Uterus (tissue), 2 donors: ENCODE measurements at regions not wholly inside any gene's neighbourhood (a gene's known extent, or its start where the extent isn't known, plus 50 kb on each side); places are given as distances from the start of the nearest gene placed in this dataset.

ENCODE experiments used
- POLR2A ChIP-seq, 2 donors: fragments of 450-650 bp; IDR thresholded peaks; one replicate each; pipeline ENCODE4 v1.6.1; 2016; ENCODE audit warnings: antibody characterized with exemption in 2 of 2, mild to moderate bottlenecking in 1 of 2, moderate library complexity in 1 of 2
- TF ChIP-seq, protein P1 (sequence below), 4 experiments: fragments of 200-600 bp in 2 of 4; fragments of 450-650 bp in 2 of 4; sonication (generic) in 2 of 4; IDR thresholded peaks; one replicate each; pipeline ENCODE4 v1.5.1; 2016 to 2019; ENCODE audit warnings: antibody characterized with exemption in 4 of 4, mild to moderate bottlenecking in 2 of 4, moderate library complexity in 1 of 4

DNA sequence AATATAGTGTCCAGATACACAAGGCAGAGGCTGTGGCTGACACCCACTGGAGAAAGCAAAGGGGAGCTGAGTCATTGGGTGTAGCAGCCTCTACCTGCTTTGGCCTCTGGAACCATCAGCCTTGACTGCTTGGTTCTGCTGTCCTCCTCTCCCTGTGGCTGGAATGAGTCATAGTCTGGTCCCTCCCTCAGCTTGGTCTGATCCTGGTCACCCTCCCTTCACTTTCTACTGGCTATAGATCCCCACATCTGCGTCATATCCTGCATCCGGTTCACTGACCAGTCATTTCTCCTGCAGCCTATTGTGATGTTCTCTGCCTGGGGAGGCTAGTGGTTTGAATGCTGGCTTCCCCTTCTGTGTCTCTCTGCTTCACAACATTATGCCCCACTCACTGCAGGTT lies 372.8 kb upstream of the DAB1 start:
- no peak for TF ChIP-seq POLR2A (IDR thresholded peaks at IDR 0.05)
- TF ChIP-seq, protein P1, sequence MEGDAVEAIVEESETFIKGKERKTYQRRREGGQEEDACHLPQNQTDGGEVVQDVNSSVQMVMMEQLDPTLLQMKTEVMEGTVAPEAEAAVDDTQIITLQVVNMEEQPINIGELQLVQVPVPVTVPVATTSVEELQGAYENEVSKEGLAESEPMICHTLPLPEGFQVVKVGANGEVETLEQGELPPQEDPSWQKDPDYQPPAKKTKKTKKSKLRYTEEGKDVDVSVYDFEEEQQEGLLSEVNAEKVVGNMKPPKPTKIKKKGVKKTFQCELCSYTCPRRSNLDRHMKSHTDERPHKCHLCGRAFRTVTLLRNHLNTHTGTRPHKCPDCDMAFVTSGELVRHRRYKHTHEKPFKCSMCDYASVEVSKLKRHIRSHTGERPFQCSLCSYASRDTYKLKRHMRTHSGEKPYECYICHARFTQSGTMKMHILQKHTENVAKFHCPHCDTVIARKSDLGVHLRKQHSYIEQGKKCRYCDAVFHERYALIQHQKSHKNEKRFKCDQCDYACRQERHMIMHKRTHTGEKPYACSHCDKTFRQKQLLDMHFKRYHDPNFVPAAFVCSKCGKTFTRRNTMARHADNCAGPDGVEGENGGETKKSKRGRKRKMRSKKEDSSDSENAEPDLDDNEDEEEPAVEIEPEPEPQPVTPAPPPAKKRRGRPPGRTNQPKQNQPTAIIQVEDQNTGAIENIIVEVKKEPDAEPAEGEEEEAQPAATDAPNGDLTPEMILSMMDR (IDR thresholded peaks at IDR 0.05): no peak
